ENCODE measurements at regions not wholly inside any gene's neighbourhood (a gene's known extent, or its start where the extent isn't known, plus 50 kb on each side); places are given as distances from the start of the nearest gene placed in this dataset.

DNA sequence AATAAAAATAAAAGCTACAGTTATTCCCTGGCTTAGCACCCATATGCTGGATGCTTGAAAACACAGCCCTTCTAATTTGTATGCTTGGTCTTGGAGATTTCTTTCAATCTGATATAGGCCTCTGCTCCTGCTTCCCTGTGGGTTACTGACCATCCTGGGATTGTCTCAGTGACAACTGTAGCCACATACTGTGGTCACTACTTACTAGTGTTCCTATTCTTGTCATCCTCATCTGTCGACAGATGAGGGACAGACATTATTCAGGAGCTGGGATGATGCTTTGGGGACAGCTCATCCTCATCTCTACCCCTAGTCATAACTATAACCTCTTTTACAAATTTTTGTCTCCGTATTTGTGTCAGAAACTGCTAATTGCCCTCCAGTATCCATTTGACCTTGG is 388.9 kb upstream of the MAP3K7 start:
- TF ChIP-seq, protein P1, sequence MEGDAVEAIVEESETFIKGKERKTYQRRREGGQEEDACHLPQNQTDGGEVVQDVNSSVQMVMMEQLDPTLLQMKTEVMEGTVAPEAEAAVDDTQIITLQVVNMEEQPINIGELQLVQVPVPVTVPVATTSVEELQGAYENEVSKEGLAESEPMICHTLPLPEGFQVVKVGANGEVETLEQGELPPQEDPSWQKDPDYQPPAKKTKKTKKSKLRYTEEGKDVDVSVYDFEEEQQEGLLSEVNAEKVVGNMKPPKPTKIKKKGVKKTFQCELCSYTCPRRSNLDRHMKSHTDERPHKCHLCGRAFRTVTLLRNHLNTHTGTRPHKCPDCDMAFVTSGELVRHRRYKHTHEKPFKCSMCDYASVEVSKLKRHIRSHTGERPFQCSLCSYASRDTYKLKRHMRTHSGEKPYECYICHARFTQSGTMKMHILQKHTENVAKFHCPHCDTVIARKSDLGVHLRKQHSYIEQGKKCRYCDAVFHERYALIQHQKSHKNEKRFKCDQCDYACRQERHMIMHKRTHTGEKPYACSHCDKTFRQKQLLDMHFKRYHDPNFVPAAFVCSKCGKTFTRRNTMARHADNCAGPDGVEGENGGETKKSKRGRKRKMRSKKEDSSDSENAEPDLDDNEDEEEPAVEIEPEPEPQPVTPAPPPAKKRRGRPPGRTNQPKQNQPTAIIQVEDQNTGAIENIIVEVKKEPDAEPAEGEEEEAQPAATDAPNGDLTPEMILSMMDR (IDR thresholded peaks at IDR 0.05): no peak
- intact Hi-C loops (cut with DNase I): no loop called here
- Histone ChIP-seq H3K9me3 (no peaks in the 10 kb centered on the region), H3K36me3 (no peaks in the 10 kb centered on the region), H3K27me3 (no peaks in the 10 kb centered on the region), H3K4me3 (no peak overlapping the region), H3K27ac (no peak overlapping the region), H3K4me1 (no peaks in the 10 kb centered on the region)
- DNase-seq (no peak), ATAC-seq (no peak)

DNA sequence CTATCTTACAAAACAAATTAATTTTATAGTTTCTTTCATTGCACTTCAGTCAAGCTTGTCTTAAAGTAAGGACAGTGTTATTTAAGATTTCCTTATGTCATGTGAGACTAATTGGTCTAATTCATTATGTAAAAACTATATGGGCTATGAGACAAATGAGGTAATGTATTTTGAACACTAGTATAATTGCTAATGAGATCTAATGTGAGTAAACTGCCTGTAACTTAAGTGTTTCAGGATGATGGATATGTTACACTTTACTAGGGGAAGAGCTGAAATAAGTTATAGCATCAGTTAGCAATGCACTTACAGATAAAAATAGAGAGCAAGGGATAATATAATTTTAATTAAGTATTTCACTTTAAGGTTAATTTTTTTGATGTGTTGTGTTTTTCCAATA is 386.3 kb upstream of the MAP3K7 start:
- no peaks in the 10 kb centered on the region for H3K27me3 ChIP-seq
- no peak overlapping the region for H3K27ac ChIP-seq
- TF ChIP-seq, protein P1 (IDR thresholded peaks at IDR 0.05): no peak
- no peaks in the 10 kb centered on the region for H3K4me1 ChIP-seq
- no peak for DNase-seq
- H3K9me3 ChIP-seq: no peaks in the 10 kb centered on the region
- intact Hi-C loops (cut with DNase I): no loop called here
- no peak for ATAC-seq
- no peak overlapping the region for H3K4me3 ChIP-seq
- no peaks in the 10 kb centered on the region for H3K36me3 ChIP-seq

DNA sequence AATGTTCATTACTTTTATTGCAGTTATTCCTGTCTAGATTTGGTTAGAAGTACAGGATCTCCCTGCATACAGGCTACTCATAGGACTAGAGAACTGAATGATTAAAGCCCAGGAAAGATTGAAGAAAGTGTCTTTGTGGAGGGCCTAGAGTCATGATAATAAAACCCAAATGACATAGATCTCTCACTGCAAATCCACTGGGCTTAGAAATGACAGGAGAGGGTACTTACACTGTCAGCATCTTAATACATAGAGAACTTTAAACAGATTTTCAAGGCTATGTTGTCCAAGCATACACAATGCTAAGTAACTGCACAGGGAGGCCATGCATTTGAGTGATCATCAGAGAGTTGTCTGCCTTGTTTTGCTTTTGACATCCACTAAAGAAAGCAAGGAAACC is 383.8 kb upstream of the MAP3K7 start:
- Histone ChIP-seq H3K4me3 (no peak overlapping the region), H3K36me3 (no peaks in the 10 kb centered on the region), H3K9me3 (no peaks in the 10 kb centered on the region), H3K27me3 (no peaks in the 10 kb centered on the region), H3K4me1 (no peaks in the 10 kb centered on the region), H3K27ac (no peak overlapping the region)
- ATAC-seq: no peak
- no peak for DNase-seq
- intact Hi-C loops (cut with DNase I): no loop called here
- TF ChIP-seq, protein P1 (IDR thresholded peaks at IDR 0.05): no peak

DNA sequence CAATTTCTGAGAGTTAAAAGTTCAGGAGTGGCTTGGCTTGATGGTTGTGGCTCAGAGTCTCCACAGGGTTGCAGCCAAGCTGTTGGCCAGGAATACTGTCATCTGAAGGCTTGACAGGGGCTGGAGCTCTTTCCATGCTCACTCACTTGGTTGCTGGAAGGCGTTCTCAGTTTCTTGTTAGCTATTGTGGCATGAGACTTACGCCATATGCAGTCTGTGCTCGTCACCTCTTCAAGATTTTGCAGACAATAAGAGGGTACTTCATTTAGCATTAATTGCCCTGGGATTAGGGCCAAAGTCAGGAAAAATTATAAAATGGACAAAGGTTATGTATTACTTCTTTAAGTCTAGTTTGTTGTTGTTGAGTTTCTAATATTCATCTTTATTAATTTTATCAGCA is 380.6 kb upstream of the MAP3K7 start:
- TF ChIP-seq, protein P1 (IDR thresholded peaks at IDR 0.05): no peak
- ATAC-seq (no peak), DNase-seq (no peak)
- Histone ChIP-seq H3K27me3 (no peaks in the 10 kb centered on the region), H3K4me3 (no peak overlapping the region), H3K36me3 (no peaks in the 10 kb centered on the region), H3K4me1 (no peaks in the 10 kb centered on the region), H3K27ac (no peak overlapping the region), H3K9me3 (no peaks in the 10 kb centered on the region)
- intact Hi-C loops (cut with DNase I): no loop called here

DNA sequence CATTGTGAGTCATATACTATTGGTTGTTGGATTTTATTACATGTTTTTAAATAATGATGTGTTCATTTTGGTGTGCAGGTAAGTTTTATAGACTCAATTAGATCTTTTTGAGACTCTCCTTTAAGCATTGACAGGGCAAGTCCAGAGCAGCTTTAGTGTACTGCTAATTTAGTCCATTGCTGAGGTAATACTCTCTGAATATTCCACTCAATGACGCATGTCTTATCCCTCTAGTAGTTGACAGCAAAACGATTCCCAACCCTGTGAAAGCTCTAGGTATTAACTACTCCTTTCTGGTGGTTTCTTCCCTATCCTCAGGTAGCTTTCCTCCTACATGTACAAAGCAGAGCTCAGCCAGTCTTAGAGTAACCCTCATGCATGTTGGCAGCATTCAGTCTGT is 373.5 kb upstream of the MAP3K7 start:
- TF ChIP-seq, protein P1 (IDR thresholded peaks at IDR 0.05): no peak
- no peaks in the 10 kb centered on the region for H3K4me1 ChIP-seq
- no peak overlapping the region for H3K4me3 ChIP-seq
- H3K9me3 ChIP-seq: no peaks in the 10 kb centered on the region
- no peaks in the 10 kb centered on the region for H3K27me3 ChIP-seq
- no peak for DNase-seq
- ATAC-seq: no peak
- intact Hi-C loops (cut with DNase I): no loop called here
- no peak overlapping the region for H3K27ac ChIP-seq
- no peaks in the 10 kb centered on the region for H3K36me3 ChIP-seq

DNA sequence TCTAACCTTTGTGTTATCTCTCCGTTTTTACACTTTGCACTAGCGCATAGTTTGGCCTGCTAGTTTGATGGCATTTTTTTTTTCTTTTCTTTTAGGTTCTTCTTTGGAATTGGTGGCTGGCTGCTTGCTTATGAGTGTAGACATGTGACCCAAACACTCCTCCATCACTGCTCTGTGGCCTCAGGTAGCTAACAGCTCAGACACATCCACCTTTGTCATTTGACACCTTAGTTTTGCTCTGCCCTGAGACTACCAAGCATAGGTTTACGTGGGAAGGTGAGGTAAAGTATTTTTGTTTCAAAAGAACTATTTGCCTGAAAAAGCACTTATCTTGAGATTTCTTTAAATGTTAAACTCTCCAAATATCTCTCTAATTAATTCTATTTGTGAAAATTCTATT is 368.4 kb upstream of the MAP3K7 start:
- Histone ChIP-seq H3K27ac (no peak overlapping the region), H3K9me3 (no peaks in the 10 kb centered on the region), H3K4me3 (no peak overlapping the region), H3K4me1 (no peaks in the 10 kb centered on the region), H3K36me3 (no peaks in the 10 kb centered on the region), H3K27me3 (no peaks in the 10 kb centered on the region)
- TF ChIP-seq, protein P1 (IDR thresholded peaks at IDR 0.05): no peak
- ATAC-seq (no peak), DNase-seq (no peak)
- intact Hi-C loops (cut with DNase I): no loop called here

All from upper lobe of right lung (tissue), 1 donor.